Erythroblast (primary cell): ENCODE measurements at regions not wholly inside any gene's neighbourhood (a gene's known extent, or its start where the extent isn't known, plus 50 kb on each side); places are given as distances from the start of the nearest gene placed in this dataset.

ENCODE experiments used
- GATA1 ChIP-seq: IDR thresholded peaks from 2 replicates; pipeline ENCODE4 v1.6.1; 2011; ENCODE audit warnings: low read depth, mild to moderate bottlenecking, control low read depth, low read length, moderate library complexity
- POLR2A ChIP-seq: IDR thresholded peaks from 2 replicates; pipeline ENCODE4 v1.6.1; 2011; ENCODE audit warnings: mild to moderate bottlenecking, low read length

DNA sequence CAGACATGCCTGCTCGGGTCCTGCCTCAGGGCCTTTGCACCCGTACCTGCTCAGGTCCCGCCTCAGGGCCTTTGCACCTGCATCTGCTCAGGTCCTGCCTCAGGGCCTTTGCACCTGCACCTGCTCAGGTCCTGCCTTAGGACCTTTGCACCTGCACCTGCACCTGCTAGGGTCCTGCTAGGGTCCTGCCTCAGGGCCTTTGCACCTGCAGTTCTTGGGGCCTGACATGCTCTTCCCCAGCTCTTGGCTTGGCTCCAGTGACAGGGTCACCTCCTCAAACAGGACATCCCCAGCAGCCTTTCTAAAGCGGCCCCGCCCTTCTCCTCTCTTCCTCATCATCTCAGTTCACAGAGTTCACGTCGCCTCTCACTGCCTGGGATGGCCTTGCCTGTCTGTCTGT lies 54.9 kb upstream of the NCOR2 start:
- TF ChIP-seq POLR2A, result no peak
- no peak for TF ChIP-seq GATA1
